Natural killer cell (primary cell): ENCODE measurements at regions not wholly inside any gene's neighbourhood (a gene's known extent, or its start where the extent isn't known, plus 50 kb on each side); places are given as distances from the start of the nearest gene placed in this dataset.

Experiments
- ATAC-seq, 3 donors: fragments of 150-1000 bp in 2 of 3; fragments of 200-7000 bp in 1 of 3; cut with Tn5 transposase; 1 replicate in 1 of 3; 2 replicates in 2 of 3; pipeline ENCODE4 v1.10.0; 2021; ENCODE audit warnings: mild to moderate bottlenecking in 2 of 3, moderate library complexity in 2 of 3
- DNase-seq, 2 donors: peaks; one replicate each; pipeline versions ENCODE4 v3.0.0 to v3.0.0-alpha.2; 2013 to 2021; ENCODE audit warnings: mixed read lengths in 1 of 2
- H3K27ac ChIP-seq: one replicate; pipeline ENCODE4 v1.5.1; 2013; ENCODE audit warnings: mild to moderate bottlenecking, low read length
- H3K27me3 ChIP-seq: one replicate; pipeline ENCODE4 v1.6.1; 2013; ENCODE audit warnings: low read length; ENCODE audit not compliant: control insufficient read depth, insufficient read depth
- H3K36me3 ChIP-seq: one replicate; pipeline ENCODE4 v1.6.1; 2013; ENCODE audit warnings: low read length; ENCODE audit not compliant: control insufficient read depth, insufficient read depth
- H3K4me1 ChIP-seq: one replicate; pipeline ENCODE4 v1.6.1; 2013; ENCODE audit warnings: low read length; ENCODE audit not compliant: control insufficient read depth, insufficient read depth
- H3K4me3 ChIP-seq: one replicate; pipeline ENCODE4 v1.5.1; 2013; ENCODE audit warnings: low read length
- H3K9me3 ChIP-seq: one replicate; pipeline ENCODE4 v1.6.1; 2013; ENCODE audit warnings: low read length; ENCODE audit not compliant: control insufficient read depth, insufficient read depth
- H3K27ac Mint-ChIP-seq, 2 donors: one replicate each; pipeline ENCODE4 v1.8.0; 2022; ENCODE audit warnings: mild to moderate bottlenecking in 2 of 2, mixed read lengths in 2 of 2, moderate library complexity in 1 of 2
- H3K27me3 Mint-ChIP-seq, 2 donors: one replicate each; pipeline ENCODE4 v1.8.0; 2022; ENCODE audit warnings: low read depth in 2 of 2, mixed read lengths in 2 of 2
- H3K36me3 Mint-ChIP-seq: one replicate; pipeline ENCODE4 v1.8.0; 2022; ENCODE audit warnings: mixed read lengths
- H3K4me1 Mint-ChIP-seq, 2 donors: one replicate each; pipeline ENCODE4 v1.8.0; 2022; ENCODE audit warnings: mixed read lengths in 2 of 2
- H3K4me3 Mint-ChIP-seq: one replicate; pipeline ENCODE4 v1.8.0; 2022; ENCODE audit warnings: mild to moderate bottlenecking, moderate library complexity, mixed read lengths
- H3K9me3 Mint-ChIP-seq, 2 donors: one replicate each; pipeline ENCODE4 v1.8.0; 2022; ENCODE audit warnings: mixed read lengths in 2 of 2
- CTCF ChIP-seq: fragments of 200-600 bp; IDR thresholded peaks from one replicate; pipeline ENCODE4 v1.8.0; 2022; ENCODE audit warnings: antibody characterized with exemption
- WGBS: methylation state at CpG from one replicate; pipeline ENCODE4 v1.1.7; 2013; ENCODE audit warnings: missing lambda C conversion rate; ENCODE audit not compliant: insufficient coverage; 5-methylcytosine and 5-hydroxymethylcytosine counted together
- intact Hi-C: fragments of 100-400 bp; cut with micrococcal nuclease; formaldehyde crosslinking; loops from one replicate; pipeline ENCODE4 v1.14.2; 2022

GRCh38 chr2:120625865-120626560 lies 109.7 kb upstream of the GLI2 start:
- H3K9me3 ChIP-seq, result no peaks in the 10 kb centered on the region
- Mint-ChIP-seq H3K27ac (no peak overlapping the region), H3K4me3 (no peak overlapping the region), H3K36me3 (no peaks in the 10 kb centered on the region), H3K4me1 (no peaks in the 10 kb centered on the region), H3K9me3 (no peaks in the 10 kb centered on the region), H3K27me3 (peaks cover 2 to 24% of the 10 kb centered on the region in 2 donors)
- H3K4me1 ChIP-seq, result no peaks in the 10 kb centered on the region
- intact Hi-C loops, result no loop called here
- TF ChIP-seq CTCF, result no peak
- no peaks in the 10 kb centered on the region for H3K27me3 ChIP-seq
- ATAC-seq, result no peak
- 89% methylated on average over 7 of the region's 9 CpGs for WGBS
- no peak overlapping the region for H3K27ac ChIP-seq
- DNase-seq, result no peak
- no peaks in the 10 kb centered on the region for H3K36me3 ChIP-seq
- no peak overlapping the region for H3K4me3 ChIP-seq

GRCh38 chr2:120626566-120626965 lies 109.1 kb upstream of the GLI2 start:
- Mint-ChIP-seq H3K4me1 (no peaks in the 10 kb centered on the region), H3K9me3 (no peaks in the 10 kb centered on the region), H3K4me3 (no peak overlapping the region), H3K27me3 (peaks cover 2 to 24% of the 10 kb centered on the region in 2 donors), H3K27ac (no peak overlapping the region), H3K36me3 (no peaks in the 10 kb centered on the region)
- TF ChIP-seq CTCF, result no peak
- Histone ChIP-seq H3K4me1 (no peaks in the 10 kb centered on the region), H3K27ac (no peak overlapping the region), H3K4me3 (no peak overlapping the region), H3K27me3 (no peaks in the 10 kb centered on the region), H3K36me3 (no peaks in the 10 kb centered on the region), H3K9me3 (no peaks in the 10 kb centered on the region)
- DNase-seq, result no peak
- intact Hi-C loops, result no loop called here
- WGBS, result 90% methylated on average over 5 of the region's 6 CpGs
- ATAC-seq, result no peak

GRCh38 chr2:120628248-120628647 lies 107.4 kb upstream of the GLI2 start:
- 69% methylated on average over 3 of the region's 3 CpGs for WGBS
- intact Hi-C loops, result no loop called here
- Mint-ChIP-seq H3K4me1 (no peaks in the 10 kb centered on the region), H3K27me3 (peaks cover 5 to 24% of the 10 kb centered on the region in 2 donors), H3K9me3 (no peaks in the 10 kb centered on the region), H3K36me3 (no peaks in the 10 kb centered on the region), H3K4me3 (no peak overlapping the region), H3K27ac (no peak overlapping the region)
- H3K36me3 ChIP-seq, result no peaks in the 10 kb centered on the region
- no peak for DNase-seq
- no peak overlapping the region for H3K4me3 ChIP-seq
- no peaks in the 10 kb centered on the region for H3K27me3 ChIP-seq
- H3K4me1 ChIP-seq, result no peaks in the 10 kb centered on the region
- H3K27ac ChIP-seq, result no peak overlapping the region
- no peak for ATAC-seq
- H3K9me3 ChIP-seq, result no peaks in the 10 kb centered on the region
- TF ChIP-seq CTCF, result no peak

GRCh38 chr2:120629241-120629895 lies 106.3 kb upstream of the GLI2 start:
- H3K27ac Mint-ChIP-seq, result no peak overlapping the region

More at GRCh38 chr2:120629241-120629895, 106.3 kb upstream of the GLI2 start:
- Mint-ChIP-seq H3K36me3 (no peaks in the 10 kb centered on the region), H3K27me3 (peaks cover 5 to 24% of the 10 kb centered on the region in 2 donors), H3K4me1 (no peaks in the 10 kb centered on the region), H3K9me3 (no peaks in the 10 kb centered on the region), H3K4me3 (no peak overlapping the region)
- Histone ChIP-seq H3K36me3 (no peaks in the 10 kb centered on the region), H3K27ac (no peak overlapping the region), H3K4me1 (no peaks in the 10 kb centered on the region), H3K4me3 (no peak overlapping the region), H3K27me3 (no peaks in the 10 kb centered on the region), H3K9me3 (no peaks in the 10 kb centered on the region)
- intact Hi-C loops, result no loop called here
- ATAC-seq, result no peak
- WGBS, result 76% methylated on average over 7 of the region's 8 CpGs
- no peak for DNase-seq
- no peak for TF ChIP-seq CTCF
